Nephron (organoid): ENCODE measurements at regions not wholly inside any gene's neighbourhood (a gene's known extent, or its start where the extent isn't known, plus 50 kb on each side); places are given as distances from the start of the nearest gene placed in this dataset.

Source experiments
- H3K27ac Mint-ChIP-seq, 3 experiments: 2 replicates each; pipeline ENCODE4 v1.8.0; 2020; ENCODE audit warnings: mixed read lengths in 3 of 3, mild to moderate bottlenecking in 2 of 3, moderate library complexity in 1 of 3
- H3K27me3 Mint-ChIP-seq: 2 replicates; pipeline ENCODE4 v1.8.0; 2021; ENCODE audit warnings: low read depth, mild to moderate bottlenecking, moderate library complexity, mixed read lengths
- H3K36me3 Mint-ChIP-seq: 2 replicates; pipeline ENCODE4 v1.8.0; 2020; ENCODE audit warnings: low read depth, mixed read lengths
- H3K4me1 Mint-ChIP-seq: 2 replicates; pipeline ENCODE4 v1.8.0; 2020; ENCODE audit warnings: mixed read lengths
- H3K4me3 Mint-ChIP-seq, 3 experiments: 2 replicates each; pipeline ENCODE4 v1.8.0; 2020; ENCODE audit warnings: mild to moderate bottlenecking in 3 of 3, mixed read lengths in 3 of 3, moderate library complexity in 2 of 3
- H3K9me3 Mint-ChIP-seq: 2 replicates; pipeline ENCODE4 v1.8.0; 2020; ENCODE audit warnings: mixed read lengths
- CTCF ChIP-seq, 3 experiments: fragments of 200-600 bp; sonication (generic); IDR thresholded peaks; one replicate each; pipeline ENCODE4 v1.5.0; 2021; ENCODE audit warnings: antibody characterized with exemption in 3 of 3; ENCODE audit not compliant: unreplicated experiment in 3 of 3

GRCh38 chr1:115473986-115474565 lies 136.0 kb upstream of the NGF start:
- H3K4me1 Mint-ChIP-seq, result peaks cover 7% of the 10 kb centered on the region
- H3K27me3 Mint-ChIP-seq, result peaks cover 27% of the 10 kb centered on the region
- TF ChIP-seq CTCF (IDR thresholded peaks at IDR 0.05; ENCODE audit: unreplicated experiment in 3 of 3), result no peak
- no peak overlapping the region for H3K4me3 Mint-ChIP-seq
- H3K36me3 Mint-ChIP-seq, result no peaks in the 10 kb centered on the region
- H3K9me3 Mint-ChIP-seq, result no peaks in the 10 kb centered on the region
- H3K27ac Mint-ChIP-seq, result no peak overlapping the region

- peak; percentile 75 to 83 (median 76) for TF ChIP-seq CTCF (IDR thresholded peaks at IDR 0.05; ENCODE audit: unreplicated experiment in 3 of 3)
- peaks cover 10% of the 10 kb centered on the region for H3K27me3 Mint-ChIP-seq
- H3K4me3 Mint-ChIP-seq, result no peak overlapping the region
- H3K36me3 Mint-ChIP-seq, result no peaks in the 10 kb centered on the region
- peak overlapping the region; percentile 25 to 88 (median 43) for H3K27ac Mint-ChIP-seq
- no peaks in the 10 kb centered on the region for H3K9me3 Mint-ChIP-seq
- H3K4me1 Mint-ChIP-seq, result peaks cover 13% of the 10 kb centered on the region
These were observed 131.8 kb upstream of the NGF start for GRCh38 chr1:115469703-115470476.

GRCh38 chr1:115467790-115468189 lies 129.7 kb upstream of the NGF start:
- Mint-ChIP-seq H3K27me3 (peaks cover 4% of the 10 kb centered on the region), H3K36me3 (no peaks in the 10 kb centered on the region), H3K9me3 (no peaks in the 10 kb centered on the region), H3K27ac (peak overlapping the region in 1 of 3 experiments; percentile 4), H3K4me1 (peaks cover 13% of the 10 kb centered on the region), H3K4me3 (no peak overlapping the region)
- TF ChIP-seq CTCF (IDR thresholded peaks at IDR 0.05; ENCODE audit: unreplicated experiment in 3 of 3), result no peak

GRCh38 chr1:115467196-115467595 lies 129.1 kb upstream of the NGF start:
- no peaks in the 10 kb centered on the region for H3K36me3 Mint-ChIP-seq
- H3K4me1 Mint-ChIP-seq, result peaks cover 13% of the 10 kb centered on the region
- H3K27ac Mint-ChIP-seq, result peak overlapping the region in 1 of 3 experiments; percentile 4
- TF ChIP-seq CTCF (IDR thresholded peaks at IDR 0.05; ENCODE audit: unreplicated experiment in 3 of 3), result no peak
- H3K4me3 Mint-ChIP-seq, result no peak overlapping the region
- H3K27me3 Mint-ChIP-seq, result peaks cover 4% of the 10 kb centered on the region
- no peaks in the 10 kb centered on the region for H3K9me3 Mint-ChIP-seq

- no peak overlapping the region for H3K4me3 Mint-ChIP-seq
- H3K4me1 Mint-ChIP-seq, result peaks cover 13% of the 10 kb centered on the region
- H3K9me3 Mint-ChIP-seq, result no peaks in the 10 kb centered on the region
- no peak for TF ChIP-seq CTCF (IDR thresholded peaks at IDR 0.05; ENCODE audit: unreplicated experiment in 3 of 3)
- H3K27ac Mint-ChIP-seq, result no peak overlapping the region
- no peaks in the 10 kb centered on the region for H3K27me3 Mint-ChIP-seq
- no peaks in the 10 kb centered on the region for H3K36me3 Mint-ChIP-seq
These were observed 128.4 kb upstream of the NGF start for GRCh38 chr1:115466433-115466832.
